Psoas muscle (tissue), 7 donors: ENCODE measurements at regions not wholly inside any gene's neighbourhood (a gene's known extent, or its start where the extent isn't known, plus 50 kb on each side); places are given as distances from the start of the nearest gene placed in this dataset.

Experiments
- ATAC-seq, 4 donors: fragments of 200-7000 bp; cut with Tn5 transposase; one replicate each; pipeline ENCODE4 v1.9.1; 2020; ENCODE audit warnings: moderate library complexity in 3 of 4, mild to moderate bottlenecking in 2 of 4
- DNase-seq, 2 donors: peaks; one replicate each; pipeline ENCODE4 v3.0.0-alpha.2; 2020
- H3K27ac ChIP-seq: fragments of 200-600 bp; one replicate; pipeline ENCODE4 v1.8.0; 2022
- H3K27me3 ChIP-seq, 3 donors: fragments of 200-600 bp in 1 of 3; one replicate each; pipeline versions ENCODE4 v1.6.1 to v1.8.0; 2013 to 2022; ENCODE audit warnings: low read length in 2 of 3, mild to moderate bottlenecking in 2 of 3, moderate library complexity in 1 of 3; ENCODE audit not compliant: insufficient read depth in 3 of 3
- H3K36me3 ChIP-seq, 2 donors: fragments of 200-600 bp in 1 of 2; one replicate each; pipeline versions ENCODE4 v1.6.1 to v1.8.0; 2013 to 2022; ENCODE audit warnings: low read depth in 1 of 2, mild to moderate bottlenecking in 1 of 2, moderate library complexity in 1 of 2; ENCODE audit not compliant: insufficient read depth in 1 of 2
- H3K4me1 ChIP-seq: fragments of 200-600 bp; one replicate; pipeline ENCODE4 v1.8.0; 2022
- H3K4me3 ChIP-seq: fragments of 200-600 bp; one replicate; pipeline ENCODE4 v1.8.0; 2022; ENCODE audit warnings: mild to moderate bottlenecking
- H3K9me3 ChIP-seq: fragments of 200-600 bp; one replicate; pipeline ENCODE4 v1.8.0; 2022
- WGBS, 3 donors: extraction: QIAGEN DNeasy Blood & Tissue Kit; methylation state at CpG; one replicate each; pipeline versions ENCODE4 v1.1.6 to v1.1.7; 2013; 5-methylcytosine and 5-hydroxymethylcytosine counted together
- intact Hi-C, 2 donors: fragments of 100-400 bp; cut with DNase I; formaldehyde crosslinking; loops; one replicate each; pipeline versions ENCODE4 v1.11.0 to v1.14.2; 2022
- TF ChIP-seq, protein P1 (sequence below): fragments of 200-600 bp; IDR thresholded peaks from one replicate; pipeline ENCODE4 v1.8.0; 2022; ENCODE audit warnings: antibody characterized with exemption
- donor health status: healthy with polysubstance abuse.
- donor health status: DM: no; HTN: no; CAD: no; lungs with moderate emphysema.
- donor health status: Bipolar disorder and iron deficiency.
- donor health status: healthy.
- donor health status: DM: yes; HTN: yes; CAD: no.
- donor health status: DM: no; HTN: no; CAD: no.
- donor health status: DM: yes; HTN: yes; CAD: no.

DNA sequence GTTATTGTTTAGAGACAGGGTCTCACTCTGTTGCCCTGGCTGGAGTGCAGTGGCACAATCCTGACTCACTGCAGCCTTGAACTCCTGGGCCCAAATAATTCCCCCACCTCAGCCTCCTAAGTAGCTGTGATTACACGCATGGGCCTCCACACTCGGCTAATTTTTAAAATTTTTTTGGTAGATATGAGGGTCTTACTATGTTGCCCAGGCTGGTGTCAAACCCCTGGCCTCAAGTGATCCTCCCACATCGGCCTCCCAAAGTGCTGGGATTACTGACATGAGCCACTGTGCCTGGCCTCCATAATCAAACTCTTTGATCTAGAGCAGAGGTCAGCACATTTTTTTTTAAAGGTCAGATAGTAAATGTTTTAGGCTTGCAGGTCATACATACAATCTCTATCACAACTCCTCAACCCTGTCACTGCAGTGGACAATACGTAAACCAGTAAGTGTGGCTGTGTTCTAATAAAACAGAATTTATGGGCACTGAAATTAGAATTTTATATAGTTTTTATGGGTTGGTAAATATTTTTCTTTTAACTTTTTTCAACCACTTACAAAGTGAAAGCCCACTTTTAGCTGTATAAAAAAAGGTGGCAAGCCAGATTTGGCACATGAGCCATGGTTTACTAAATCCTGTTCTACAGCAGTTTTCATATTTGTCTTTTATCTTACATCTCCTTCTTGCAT lies 105.1 kb upstream of the RAPGEF2 start:
- intact Hi-C loops, result no loop called here

GRCh38 chr4:158998624-158999023 lies 104.3 kb upstream of the RAPGEF2 start:
- no peak overlapping the region for H3K27ac ChIP-seq
- no peak for ATAC-seq
- no peaks in the 10 kb centered on the region for H3K27me3 ChIP-seq
- H3K4me1 ChIP-seq, result no peaks in the 10 kb centered on the region
- WGBS, 3 donors, result 82 to 90% (median 85%) methylated on average over 6 of the region's 6 CpGs
- TF ChIP-seq, protein P1, sequence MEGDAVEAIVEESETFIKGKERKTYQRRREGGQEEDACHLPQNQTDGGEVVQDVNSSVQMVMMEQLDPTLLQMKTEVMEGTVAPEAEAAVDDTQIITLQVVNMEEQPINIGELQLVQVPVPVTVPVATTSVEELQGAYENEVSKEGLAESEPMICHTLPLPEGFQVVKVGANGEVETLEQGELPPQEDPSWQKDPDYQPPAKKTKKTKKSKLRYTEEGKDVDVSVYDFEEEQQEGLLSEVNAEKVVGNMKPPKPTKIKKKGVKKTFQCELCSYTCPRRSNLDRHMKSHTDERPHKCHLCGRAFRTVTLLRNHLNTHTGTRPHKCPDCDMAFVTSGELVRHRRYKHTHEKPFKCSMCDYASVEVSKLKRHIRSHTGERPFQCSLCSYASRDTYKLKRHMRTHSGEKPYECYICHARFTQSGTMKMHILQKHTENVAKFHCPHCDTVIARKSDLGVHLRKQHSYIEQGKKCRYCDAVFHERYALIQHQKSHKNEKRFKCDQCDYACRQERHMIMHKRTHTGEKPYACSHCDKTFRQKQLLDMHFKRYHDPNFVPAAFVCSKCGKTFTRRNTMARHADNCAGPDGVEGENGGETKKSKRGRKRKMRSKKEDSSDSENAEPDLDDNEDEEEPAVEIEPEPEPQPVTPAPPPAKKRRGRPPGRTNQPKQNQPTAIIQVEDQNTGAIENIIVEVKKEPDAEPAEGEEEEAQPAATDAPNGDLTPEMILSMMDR, result no peak
- intact Hi-C loops, result no loop called here
- H3K4me3 ChIP-seq, result no peak overlapping the region
- no peaks in the 10 kb centered on the region for H3K9me3 ChIP-seq
- H3K36me3 ChIP-seq, result no peaks in the 10 kb centered on the region
- no peak for DNase-seq

More for the DNA sequence above, 105.1 kb upstream of the RAPGEF2 start:
- DNase-seq (no peak), ATAC-seq (no peak)
- WGBS, 3 donors, result 69 to 86% (median 73%) methylated on average over 4 of the region's 4 CpGs
- Histone ChIP-seq H3K27me3 (no peaks in the 10 kb centered on the region), H3K36me3 (no peaks in the 10 kb centered on the region), H3K4me1 (no peaks in the 10 kb centered on the region), H3K4me3 (no peak overlapping the region), H3K27ac (no peak overlapping the region), H3K9me3 (no peaks in the 10 kb centered on the region)
- TF ChIP-seq, protein P1, result no peak

DNA sequence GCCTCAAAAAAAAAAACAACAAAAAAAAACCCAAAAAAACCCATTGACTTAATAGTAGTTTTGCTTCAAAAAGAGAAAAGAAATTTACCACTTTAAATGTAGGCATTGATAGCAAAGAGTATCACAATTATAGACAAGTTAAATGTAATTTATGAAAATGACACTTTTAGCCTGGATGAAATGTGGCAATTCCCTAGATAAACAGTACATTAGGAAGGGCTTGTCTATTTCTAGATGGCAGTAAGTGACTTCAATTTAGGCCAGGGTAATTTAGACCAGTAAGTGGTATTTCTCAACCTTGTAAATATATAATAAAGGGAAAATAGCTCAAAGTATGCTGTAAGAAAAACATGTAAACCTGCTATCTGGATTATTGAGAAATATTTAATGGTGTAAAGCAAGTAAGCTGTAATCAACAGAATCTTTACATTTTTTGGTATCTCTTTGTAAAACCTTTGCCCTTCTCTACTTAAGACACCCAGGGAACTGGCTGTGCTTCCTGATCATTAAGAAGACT lies 103.7 kb upstream of the RAPGEF2 start:
- Histone ChIP-seq H3K4me3 (no peak overlapping the region), H3K9me3 (no peaks in the 10 kb centered on the region), H3K36me3 (no peaks in the 10 kb centered on the region), H3K27ac (no peak overlapping the region), H3K27me3 (no peaks in the 10 kb centered on the region), H3K4me1 (no peaks in the 10 kb centered on the region)
- ATAC-seq (no peak), DNase-seq (no peak)
- intact Hi-C loops, result no loop called here
- TF ChIP-seq, protein P1, result no peak

- 88 to 94% (median 92%) methylated on average over 1 of the region's 1 CpG for WGBS, 3 donors
- H3K4me3 ChIP-seq, result no peak overlapping the region
- DNase-seq (no peak), ATAC-seq (no peak)
- no peaks in the 10 kb centered on the region for H3K4me1 ChIP-seq
- TF ChIP-seq, protein P1, result no peak
- intact Hi-C loops, result loop anchor here in 1 of 2 donors (10.0 kb wide), 1 partner anchor 175 kb away; no protein-coding TSS in a partner anchor
- H3K9me3 ChIP-seq, result no peaks in the 10 kb centered on the region
- H3K27ac ChIP-seq, result no peak overlapping the region
- no peaks in the 10 kb centered on the region for H3K27me3 ChIP-seq
- no peaks in the 10 kb centered on the region for H3K36me3 ChIP-seq
These were observed 103.0 kb upstream of the RAPGEF2 start for GRCh38 chr4:158999849-159000248.

DNA sequence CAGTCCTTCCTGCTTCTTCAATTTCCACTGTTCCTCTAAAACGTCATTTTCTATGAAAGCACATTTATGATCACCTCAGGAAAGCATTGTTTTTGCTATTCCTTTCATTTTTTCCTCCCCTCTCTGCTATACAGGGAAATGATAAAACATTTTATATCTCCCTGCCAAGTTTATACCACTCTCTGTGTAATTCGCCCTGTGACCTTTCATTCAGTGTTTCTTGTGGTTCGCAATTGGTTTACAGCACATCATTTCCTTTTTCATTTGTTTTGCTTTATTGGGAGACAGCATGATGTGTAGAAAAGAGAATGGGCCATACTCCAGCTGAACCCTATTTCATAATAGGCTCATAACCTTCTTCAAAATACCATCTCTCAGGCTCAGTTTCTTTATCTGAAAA lies 99.9 kb upstream of the RAPGEF2 start:
- ATAC-seq (no peak), DNase-seq (no peak)
- 66 to 75% (median 69%) methylated on average over 3 of the region's 3 CpGs for WGBS, 3 donors
- no peaks in the 10 kb centered on the region for H3K9me3 ChIP-seq
- TF ChIP-seq, protein P1, result no peak
- H3K36me3 ChIP-seq, result no peaks in the 10 kb centered on the region
- H3K4me1 ChIP-seq, result no peaks in the 10 kb centered on the region
- intact Hi-C loops, result loop anchor here in 1 of 2 donors (10.0 kb wide), 1 partner anchor 172 kb away; no protein-coding TSS in a partner anchor
- H3K27ac ChIP-seq, result no peak overlapping the region
- no peaks in the 10 kb centered on the region for H3K27me3 ChIP-seq
- H3K4me3 ChIP-seq, result no peak overlapping the region
